Renal pelvis (tissue), 1 donor: ENCODE measurements at regions not wholly inside any gene's neighbourhood (a gene's known extent, or its start where the extent isn't known, plus 50 kb on each side); places are given as distances from the start of the nearest gene placed in this dataset.
"Not testable (repeated sequence)": the region's sequence is repeated elsewhere in the genome, so short reads cannot be mapped to it uniquely, and the experiment has no call there.

ENCODE experiments used
- DNase-seq: peaks from one replicate; pipeline ENCODE4 v3.0.0-alpha.2; 2013

- no peak for DNase-seq
These were observed 107.5 kb downstream of the DCLK3 start for GRCh38 chr3:36656873-36657272.

DNA sequence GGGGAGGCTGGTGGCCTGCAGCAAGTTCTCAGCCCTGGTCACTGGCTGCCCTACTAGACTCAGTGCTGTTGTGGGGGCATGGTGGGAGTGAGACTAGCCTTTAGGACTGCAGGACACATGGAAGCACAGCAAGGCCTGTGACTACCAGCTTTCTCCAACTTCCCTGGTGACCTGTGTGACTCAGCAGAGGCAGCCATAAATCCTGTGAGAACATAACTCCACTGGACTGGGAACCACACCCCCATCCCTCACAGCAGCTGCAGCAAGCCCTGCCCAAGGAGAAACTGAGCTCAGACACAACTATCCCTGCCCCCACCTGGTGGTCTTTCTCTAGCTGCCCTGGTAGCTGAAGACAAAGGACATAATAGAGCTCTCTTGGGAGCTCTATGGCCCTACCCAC lies 111.3 kb downstream of the DCLK3 start:
- no peak for DNase-seq

DNA sequence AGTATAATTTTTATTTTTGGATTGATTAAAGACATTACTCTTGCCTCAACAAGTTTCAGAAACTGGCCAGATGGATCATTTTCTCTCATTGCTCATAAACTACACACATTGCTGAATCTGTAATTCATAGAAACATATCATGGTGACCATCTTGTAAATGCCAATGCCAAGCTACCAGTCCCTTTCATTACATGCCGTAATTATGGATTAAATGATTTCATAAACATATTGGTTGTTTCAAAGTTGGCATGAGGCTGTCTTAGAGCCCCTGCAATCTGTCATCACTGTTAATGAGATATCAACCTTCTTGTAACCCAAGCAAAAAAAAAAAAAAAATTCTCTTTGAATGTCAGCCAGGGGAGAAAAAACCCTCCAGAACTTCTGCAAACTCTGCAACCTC lies 112.2 kb downstream of the DCLK3 start:
- no peak for DNase-seq

- DNase-seq, result no peak
These were observed 114.1 kb downstream of the DCLK3 start for GRCh38 chr3:36650271-36650671.

- DNase-seq, result no peak
These were observed 115.2 kb downstream of the DCLK3 start for GRCh38 chr3:36649125-36649524.

DNA sequence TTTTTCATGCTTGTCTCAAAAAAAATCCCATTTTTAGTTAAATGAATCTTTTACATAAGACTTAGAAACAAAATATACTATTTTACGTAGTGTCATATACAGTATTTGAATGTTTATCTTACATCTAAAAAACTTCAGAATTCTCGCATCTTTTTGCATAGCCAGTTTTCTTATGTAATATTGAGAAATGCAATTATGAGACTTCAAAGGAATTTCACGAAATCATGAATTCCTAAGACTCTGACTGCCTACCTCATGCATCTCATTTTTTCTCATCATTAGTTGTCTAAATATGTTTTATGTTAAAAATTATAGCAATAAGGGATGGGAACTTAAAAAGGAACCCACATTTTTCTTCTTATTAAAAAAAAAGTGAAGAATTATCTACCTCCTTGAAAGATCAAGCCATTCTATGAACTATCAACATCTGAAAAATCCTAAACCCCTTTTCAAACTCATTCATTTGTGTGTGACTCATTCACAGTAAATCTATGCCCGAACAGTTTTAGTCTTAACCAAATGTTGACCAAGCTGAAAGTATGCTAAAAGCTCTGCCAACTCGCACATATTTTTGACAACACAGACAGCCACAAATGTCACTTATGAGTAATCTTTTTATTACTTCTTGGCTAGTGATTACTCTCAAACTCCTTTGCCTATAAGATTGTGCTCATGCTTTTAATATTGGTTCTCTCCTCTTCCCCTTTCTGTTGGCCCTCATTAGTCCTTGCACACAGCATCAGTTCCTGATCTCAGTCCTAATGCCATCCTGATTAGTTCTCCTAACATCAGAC lies 115.9 kb downstream of the DCLK3 start:
- DNase-seq, result no peak

GRCh38 chr3:36647423-36647853 lies 116.9 kb downstream of the DCLK3 start:
- no peak for DNase-seq

- DNase-seq, result no peak
These were observed 121.2 kb downstream of the DCLK3 start for GRCh38 chr3:36643192-36643591.

DNA sequence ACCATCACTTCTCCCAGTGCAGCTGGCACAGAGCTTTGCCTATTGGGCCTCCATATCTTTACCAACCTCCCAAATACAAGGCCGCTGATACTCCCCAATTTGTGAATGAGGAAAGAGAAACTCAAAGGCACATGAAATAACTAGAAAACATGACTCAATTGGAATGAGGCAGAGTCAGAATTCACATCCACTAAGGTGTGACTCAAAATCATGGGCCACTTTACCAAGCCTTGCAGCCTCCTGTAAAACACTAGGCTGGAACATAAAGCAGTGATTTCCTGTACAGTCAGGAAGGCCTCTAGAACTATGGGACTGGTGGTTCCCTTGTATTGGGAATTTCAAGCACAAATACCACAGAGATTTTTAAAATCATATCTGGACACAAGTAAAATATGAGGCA lies 128.6 kb downstream of the DCLK3 start:
- no peak for DNase-seq

DNA sequence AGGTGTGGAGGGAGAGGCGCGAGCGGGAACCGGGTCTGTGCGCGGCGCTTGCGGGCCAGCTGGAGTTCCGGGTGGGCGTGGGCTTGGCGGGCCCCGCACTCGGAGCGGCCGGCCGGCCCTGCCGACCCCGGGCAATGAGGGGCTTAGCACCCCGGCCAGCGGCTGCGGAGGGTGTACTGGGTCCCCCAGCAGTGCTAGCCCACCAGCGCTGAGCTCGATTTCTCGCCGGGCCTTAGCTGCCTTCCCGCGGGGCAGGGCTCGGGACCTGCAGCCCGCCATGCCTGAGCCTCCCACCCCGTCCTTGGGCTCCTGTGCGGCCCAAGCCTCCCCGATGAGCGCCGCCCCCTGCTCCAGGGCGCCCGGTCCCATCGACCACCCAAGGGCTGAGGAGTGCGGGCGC lies 130.5 kb downstream of the DCLK3 start:
- DNase-seq, result not testable (repeated sequence)

- DNase-seq, result no peak
These were observed 131.3 kb downstream of the DCLK3 start for GRCh38 chr3:36633060-36633459.

DNA sequence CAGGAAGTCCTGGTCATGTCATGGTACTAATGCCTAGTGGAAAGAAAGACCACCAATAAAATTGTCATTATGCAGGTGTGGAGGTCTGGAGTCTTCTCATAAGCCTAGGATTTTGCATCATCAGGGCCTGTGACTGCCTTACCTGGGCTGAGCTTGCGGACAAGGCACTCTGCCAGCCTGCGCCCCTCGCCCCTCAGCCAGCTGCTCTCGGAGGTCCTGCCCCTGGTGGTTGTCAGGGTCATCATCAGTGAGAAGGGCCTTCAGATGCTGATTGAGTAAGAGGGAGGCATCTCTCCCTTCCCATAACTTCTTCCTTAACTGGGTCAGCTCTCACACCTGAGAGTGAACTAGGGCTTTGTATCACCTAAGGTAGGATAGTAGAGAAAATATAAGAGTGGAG lies 132.8 kb downstream of the DCLK3 start:
- no peak for DNase-seq

- no peak for DNase-seq
These were observed 148.5 kb downstream of the DCLK3 start for GRCh38 chr3:36615861-36616260.

DNA sequence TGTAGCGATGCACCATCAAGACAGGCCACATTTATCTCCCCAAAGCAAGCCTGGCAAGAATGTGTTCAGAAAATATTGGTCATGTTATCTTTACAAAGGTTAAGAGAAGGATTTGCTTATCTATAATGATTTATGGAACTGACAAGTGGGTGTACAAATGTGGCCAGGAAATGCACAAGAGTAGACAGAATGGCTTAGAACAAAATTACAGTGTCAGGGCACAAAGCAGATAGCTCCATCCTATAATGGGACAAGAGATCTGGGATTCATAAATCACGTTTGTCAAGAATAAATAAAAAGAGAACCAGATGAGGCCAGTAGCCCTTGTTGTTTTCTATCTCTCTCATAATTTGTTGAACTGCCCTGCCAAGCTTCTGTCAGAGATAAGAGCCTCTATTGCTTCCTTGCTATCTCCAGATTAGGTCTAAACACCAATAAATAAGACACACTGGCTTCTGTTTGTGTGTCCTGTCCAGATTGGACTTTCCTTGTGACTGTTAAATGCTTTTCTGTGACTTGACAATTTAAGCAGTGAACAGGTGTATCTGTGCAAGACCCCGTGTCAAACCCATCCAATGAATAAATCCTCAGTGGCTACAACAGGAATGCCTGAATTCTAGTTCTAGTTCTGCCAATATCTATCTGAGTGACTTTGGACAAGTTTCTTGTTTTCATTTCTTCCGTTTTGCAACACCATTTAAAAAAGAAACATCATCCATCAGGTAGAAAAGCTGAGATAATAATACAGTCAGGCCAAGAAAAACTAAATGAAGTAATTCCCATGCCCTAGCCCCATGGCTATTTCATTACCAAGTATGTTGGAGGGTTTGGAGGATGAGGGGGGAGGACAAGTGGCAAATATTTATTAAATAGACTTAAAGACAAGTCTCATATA lies 157.2 kb downstream of the DCLK3 start:
- peak; percentile 5 for DNase-seq

- DNase-seq, result no peak
These were observed 160.9 kb downstream of the DCLK3 start for GRCh38 chr3:36603423-36603822.

GRCh38 chr3:36600404-36600803 lies 163.9 kb downstream of the DCLK3 start:
- no peak for DNase-seq
